ENCODE measurements at regions not wholly inside any gene's neighbourhood (a gene's known extent, or its start where the extent isn't known, plus 50 kb on each side); places are given as distances from the start of the nearest gene placed in this dataset.
A peak's percentile ranks its signal among the peaks of the same experiment; 100 is the strongest.

DNA sequence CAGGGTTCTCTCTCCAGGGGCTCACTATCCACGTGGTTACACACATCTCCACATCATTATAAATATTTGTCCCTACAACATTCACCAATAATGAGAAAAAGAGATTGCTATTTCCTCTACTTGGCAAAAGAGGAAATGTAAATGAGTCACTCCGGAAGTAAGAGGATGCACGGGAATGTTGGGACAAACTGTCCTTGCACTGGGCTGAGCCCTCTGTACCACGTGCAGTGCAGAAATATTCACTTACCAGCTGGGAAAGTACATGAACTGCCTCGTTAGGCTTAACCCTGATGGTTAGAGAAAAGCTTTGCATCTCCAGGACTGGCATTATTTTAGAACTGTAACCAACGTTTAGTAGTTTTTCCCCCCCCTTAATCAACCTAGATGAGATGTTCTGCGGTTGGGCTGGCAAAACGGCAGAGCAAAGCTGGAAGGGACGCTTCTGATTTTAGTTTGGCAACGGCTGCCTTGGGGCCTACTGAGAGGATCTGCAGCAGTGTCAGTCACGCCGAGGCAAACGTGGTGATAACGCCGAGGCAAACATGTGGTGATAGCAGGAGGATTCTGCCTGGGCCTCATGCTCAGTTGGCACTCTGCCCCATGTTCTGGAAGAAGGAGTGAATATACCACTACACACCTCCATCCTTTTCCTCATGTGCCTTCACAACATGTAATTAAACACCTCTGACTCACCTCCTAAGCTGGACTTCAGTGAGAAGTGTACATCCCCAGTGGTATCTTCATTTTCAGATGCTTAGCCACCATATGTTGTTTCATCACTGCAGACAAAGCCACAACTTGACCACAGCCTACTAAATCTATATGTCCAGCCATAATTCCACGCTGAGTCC, 661.4 kb upstream of the KLF4 start:
- Histone ChIP-seq H3K36me3 (no peaks in the 10 kb centered on the region), H3K9me3 (no peaks in the 10 kb centered on the region), H3K4me3 (no peak overlapping the region), H3K4me1 (peaks cover 0 to 3% (median 0%) of the 10 kb centered on the region in 4 donors), H3K27me3 (no peaks in the 10 kb centered on the region), H3K27ac (peak overlapping the region in 3 of 4 donors; percentile 17 to 55 (median 17))
- TF ChIP-seq CTCF (IDR thresholded peaks at IDR 0.05): no peak
- TF ChIP-seq POLR2A (IDR thresholded peaks at IDR 0.05): no peak
- DNase-seq: no peak

GRCh38 chr9:108149326-108149725, 659.8 kb upstream of the KLF4 start:
- TF ChIP-seq CTCF (IDR thresholded peaks at IDR 0.05) (no peak), POLR2A (IDR thresholded peaks at IDR 0.05) (no peak)
- H3K4me1 ChIP-seq: peaks cover 0 to 3% (median 0%) of the 10 kb centered on the region in 4 donors
- no peaks in the 10 kb centered on the region for H3K36me3 ChIP-seq
- H3K4me3 ChIP-seq: no peak overlapping the region
- no peaks in the 10 kb centered on the region for H3K27me3 ChIP-seq
- no peak overlapping the region for H3K27ac ChIP-seq
- no peaks in the 10 kb centered on the region for H3K9me3 ChIP-seq
- no peak for DNase-seq

DNA sequence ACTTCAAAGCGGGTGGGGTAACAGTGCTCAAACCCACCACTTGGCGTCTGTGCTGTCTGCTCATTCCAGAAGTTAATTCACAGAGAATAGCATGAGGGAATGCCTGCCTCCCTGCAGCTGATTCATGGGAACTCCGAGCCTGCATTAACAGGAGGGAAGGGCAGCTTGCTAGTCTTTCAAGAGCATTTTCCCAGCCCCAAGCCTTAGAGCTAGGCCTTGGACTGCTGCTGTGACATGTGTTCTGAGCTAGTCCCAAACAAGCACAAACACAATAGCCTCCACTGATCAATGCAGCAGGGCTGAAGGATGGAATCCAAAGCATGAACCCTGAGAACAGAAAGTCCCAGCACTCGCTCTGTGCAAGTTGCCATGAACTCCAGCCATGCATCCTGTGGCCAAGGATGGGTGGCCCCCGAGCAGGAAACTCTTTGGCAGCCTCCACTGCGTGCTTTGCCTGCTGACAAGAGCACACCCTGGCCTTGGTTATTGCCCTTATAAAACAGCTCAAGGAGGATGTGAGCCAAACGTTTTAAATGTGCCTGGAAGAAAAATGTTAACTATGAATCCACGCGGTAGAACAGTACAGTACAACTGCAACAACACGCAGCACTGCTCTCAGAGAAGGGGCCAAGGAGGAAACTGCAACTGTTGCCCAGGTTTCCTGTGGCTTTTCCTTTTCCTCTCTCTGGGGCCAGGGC, 653.1 kb upstream of the KLF4 start:
- Histone ChIP-seq H3K27me3 (no peaks in the 10 kb centered on the region), H3K9me3 (no peaks in the 10 kb centered on the region), H3K36me3 (no peaks in the 10 kb centered on the region), H3K27ac (peak overlapping the region; percentile 46 to 72 (median 62)), H3K4me3 (no peak overlapping the region), H3K4me1 (peaks cover 0 to 21% (median 5%) of the 10 kb centered on the region in 4 donors)
- TF ChIP-seq POLR2A (IDR thresholded peaks at IDR 0.05) (no peak), CTCF (IDR thresholded peaks at IDR 0.05) (peak in 3 of 6 experiments; percentile 27 to 37 (median 36))
- DNase-seq: peak; percentile 20 to 79 (median 79)

- Histone ChIP-seq H3K9me3 (no peaks in the 10 kb centered on the region), H3K36me3 (no peaks in the 10 kb centered on the region), H3K27me3 (no peaks in the 10 kb centered on the region), H3K4me3 (no peak overlapping the region), H3K27ac (peak overlapping the region; percentile 46 to 72 (median 62)), H3K4me1 (peaks cover 0 to 21% (median 5%) of the 10 kb centered on the region in 4 donors)
- no peak for DNase-seq
- TF ChIP-seq CTCF (IDR thresholded peaks at IDR 0.05) (no peak), POLR2A (IDR thresholded peaks at IDR 0.05) (no peak)
Measured at GRCh38 chr9:108142142-108142503, 652.6 kb upstream of the KLF4 start.

GRCh38 chr9:108139900-108140299, 650.3 kb upstream of the KLF4 start:
- H3K9me3 ChIP-seq: no peaks in the 10 kb centered on the region
- no peak for DNase-seq
- H3K27ac ChIP-seq: no peak overlapping the region
- H3K36me3 ChIP-seq: no peaks in the 10 kb centered on the region
- TF ChIP-seq POLR2A (IDR thresholded peaks at IDR 0.05) (no peak), CTCF (IDR thresholded peaks at IDR 0.05) (no peak)
- H3K4me1 ChIP-seq: peaks cover 0 to 21% (median 5%) of the 10 kb centered on the region in 4 donors
- H3K4me3 ChIP-seq: no peak overlapping the region
- H3K27me3 ChIP-seq: no peaks in the 10 kb centered on the region
